ENCODE measurements at regions not wholly inside any gene's neighbourhood (a gene's known extent, or its start where the extent isn't known, plus 50 kb on each side); places are given as distances from the start of the nearest gene placed in this dataset.

DNA sequence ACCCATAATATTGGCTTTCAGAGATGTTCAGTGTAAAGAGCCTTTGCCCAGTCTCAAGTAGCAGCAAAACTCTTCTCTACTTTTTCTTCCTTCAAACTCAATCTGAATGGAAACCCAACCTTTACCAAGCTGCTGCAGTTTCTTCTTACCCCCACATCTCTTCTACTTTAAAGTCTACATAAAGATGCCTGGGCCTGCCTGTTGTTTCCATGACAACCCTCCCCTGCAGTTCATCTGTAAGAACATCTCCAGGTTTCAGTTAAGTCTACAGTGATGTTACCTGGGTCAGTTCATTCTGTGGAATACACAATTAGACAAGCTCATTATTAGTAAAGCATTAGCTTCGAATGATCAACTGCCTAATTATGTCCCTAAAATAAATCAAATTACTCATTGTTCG lies 81.4 kb downstream of the SPANXN3 start:
- Histone ChIP-seq H4K20me1 (replicated peaks; ENCODE audit: control insufficient read depth, insufficient read depth, low read length) (no peaks in the 10 kb centered on the region), H3K79me2 (ENCODE audit: control insufficient read depth, insufficient read depth, low read length) (no peaks in the 10 kb centered on the region), H3K27me3 (ENCODE audit: control insufficient read depth in 2 of 2, insufficient read depth in 2 of 2, low read length in 2 of 2) (no peaks in the 10 kb centered on the region), H3K36me3 (ENCODE audit: control insufficient read depth, insufficient read depth, low read length) (no peaks in the 10 kb centered on the region), H3K9ac (ENCODE audit: insufficient read depth in 1 of 2, low read depth in 2 of 2, low read length in 2 of 2) (no peak overlapping the region), H3K4me1 (replicated peaks in 1 of 2; ENCODE audit: control insufficient read depth in 2 of 2, insufficient read depth in 2 of 2, low read length in 2 of 2) (no peaks in the 10 kb centered on the region), H3K4me2 (ENCODE audit: insufficient read depth, low read length) (no peak overlapping the region), H3K9me3 (replicated peaks; ENCODE audit: control insufficient read depth, insufficient read depth, low read depth, low read length) (no peaks in the 10 kb centered on the region), H3K4me3 (no peak overlapping the region), H3K9me1 (ENCODE audit: control insufficient read depth, insufficient read depth, low read length) (no peaks in the 10 kb centered on the region), H2AFZ (ENCODE audit: low read depth, low read length) (no peak overlapping the region), H3K27ac (ENCODE audit: extremely low read depth, low read depth, low read length) (no peak overlapping the region)
- POLR2A ChIA-PET: no interaction called here
- in situ Hi-C loops (cut with MboI) (no loop called here), intact Hi-C loops (cut with micrococcal nuclease) (no loop called here)
- no TSS peak for BruUV-seq (replicated peaks)
- 4% methylated on average over 2 of the region's 2 CpGs for WGBS (ENCODE audit: insufficient coverage, low coverage, missing lambda C conversion rate)
- CTCF ChIA-PET (ENCODE audit: low intra/inter-chr PET ratio): no interaction called here
- no peak for ATAC-seq
- FAIRE-seq: no peak
- no peak for DNase-seq (ENCODE audit: extremely low read depth in 1 of 4, low spot score in 3 of 4)
- TF ChIP-seq, protein P1, sequence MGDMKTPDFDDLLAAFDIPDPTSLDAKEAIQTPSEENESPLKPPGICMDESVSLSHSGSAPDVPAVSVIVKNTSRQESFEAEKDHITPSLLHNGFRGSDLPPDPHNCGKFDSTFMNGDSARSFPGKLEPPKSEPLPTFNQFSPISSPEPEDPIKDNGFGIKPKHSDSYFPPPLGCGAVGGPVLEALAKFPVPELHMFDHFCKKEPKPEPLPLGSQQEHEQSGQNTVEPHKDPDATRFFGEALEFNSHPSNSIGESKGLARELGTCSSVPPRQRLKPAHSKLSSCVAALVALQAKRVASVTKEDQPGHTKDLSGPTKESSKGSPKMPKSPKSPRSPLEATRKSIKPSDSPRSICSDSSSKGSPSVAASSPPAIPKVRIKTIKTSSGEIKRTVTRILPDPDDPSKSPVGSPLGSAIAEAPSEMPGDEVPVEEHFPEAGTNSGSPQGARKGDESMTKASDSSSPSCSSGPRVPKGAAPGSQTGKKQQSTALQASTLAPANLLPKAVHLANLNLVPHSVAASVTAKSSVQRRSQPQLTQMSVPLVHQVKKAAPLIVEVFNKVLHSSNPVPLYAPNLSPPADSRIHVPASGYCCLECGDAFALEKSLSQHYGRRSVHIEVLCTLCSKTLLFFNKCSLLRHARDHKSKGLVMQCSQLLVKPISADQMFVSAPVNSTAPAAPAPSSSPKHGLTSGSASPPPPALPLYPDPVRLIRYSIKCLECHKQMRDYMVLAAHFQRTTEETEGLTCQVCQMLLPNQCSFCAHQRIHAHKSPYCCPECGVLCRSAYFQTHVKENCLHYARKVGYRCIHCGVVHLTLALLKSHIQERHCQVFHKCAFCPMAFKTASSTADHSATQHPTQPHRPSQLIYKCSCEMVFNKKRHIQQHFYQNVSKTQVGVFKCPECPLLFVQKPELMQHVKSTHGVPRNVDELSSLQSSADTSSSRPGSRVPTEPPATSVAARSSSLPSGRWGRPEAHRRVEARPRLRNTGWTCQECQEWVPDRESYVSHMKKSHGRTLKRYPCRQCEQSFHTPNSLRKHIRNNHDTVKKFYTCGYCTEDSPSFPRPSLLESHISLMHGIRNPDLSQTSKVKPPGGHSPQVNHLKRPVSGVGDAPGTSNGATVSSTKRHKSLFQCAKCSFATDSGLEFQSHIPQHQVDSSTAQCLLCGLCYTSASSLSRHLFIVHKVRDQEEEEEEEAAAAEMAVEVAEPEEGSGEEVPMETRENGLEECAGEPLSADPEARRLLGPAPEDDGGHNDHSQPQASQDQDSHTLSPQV (IDR thresholded peaks at IDR 0.05): no peak
- TF ChIP-seq MAFK (IDR thresholded peaks at IDR 0.05; ENCODE audit: low read length) (no peak), PCBP1 (IDR thresholded peaks at IDR 0.05; ENCODE audit: low read depth, low read length, poor library complexity, severe bottlenecking) (no peak), HIVEP1 (CRISPR knock-in tag; IDR thresholded peaks at IDR 0.05) (no peak)
- TF ChIP-seq, protein P2, sequence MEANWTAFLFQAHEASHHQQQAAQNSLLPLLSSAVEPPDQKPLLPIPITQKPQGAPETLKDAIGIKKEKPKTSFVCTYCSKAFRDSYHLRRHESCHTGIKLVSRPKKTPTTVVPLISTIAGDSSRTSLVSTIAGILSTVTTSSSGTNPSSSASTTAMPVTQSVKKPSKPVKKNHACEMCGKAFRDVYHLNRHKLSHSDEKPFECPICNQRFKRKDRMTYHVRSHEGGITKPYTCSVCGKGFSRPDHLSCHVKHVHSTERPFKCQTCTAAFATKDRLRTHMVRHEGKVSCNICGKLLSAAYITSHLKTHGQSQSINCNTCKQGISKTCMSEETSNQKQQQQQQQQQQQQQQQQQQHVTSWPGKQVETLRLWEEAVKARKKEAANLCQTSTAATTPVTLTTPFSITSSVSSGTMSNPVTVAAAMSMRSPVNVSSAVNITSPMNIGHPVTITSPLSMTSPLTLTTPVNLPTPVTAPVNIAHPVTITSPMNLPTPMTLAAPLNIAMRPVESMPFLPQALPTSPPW (CRISPR knock-in tag; IDR thresholded peaks at IDR 0.05): no peak
